Vagina (tissue), 2 donors: ENCODE measurements at regions not wholly inside any gene's neighbourhood (a gene's known extent, or its start where the extent isn't known, plus 50 kb on each side); places are given as distances from the start of the nearest gene placed in this dataset.

ENCODE experiments used
- DNase-seq, 2 donors: peaks; one replicate each; pipeline ENCODE4 v3.0.0-alpha.2; 2017; ENCODE audit errors: extremely low spot score in 2 of 2
- H3K27ac ChIP-seq: fragments of 200-600 bp; sonication (generic); one replicate; pipeline ENCODE4 v1.5.1; 2019
- H3K27me3 ChIP-seq: fragments of 200-600 bp; sonication (generic); one replicate; pipeline ENCODE4 v1.5.1; 2019
- H3K36me3 ChIP-seq, 2 donors: fragments of 200-600 bp; sonication (generic); one replicate each; pipeline ENCODE4 v1.5.1; 2017 to 2019
- H3K4me1 ChIP-seq: fragments of 200-600 bp; sonication (generic); one replicate; pipeline ENCODE4 v1.5.1; 2019
- H3K4me3 ChIP-seq, 2 donors: fragments of 200-600 bp; sonication (generic); 1 replicate in 1 of 2; 2 replicates in 1 of 2; pipeline ENCODE4 v1.5.1; 2016 to 2019
- H3K9me3 ChIP-seq: fragments of 200-600 bp; sonication (generic); one replicate; pipeline ENCODE4 v1.5.1; 2019
- CTCF ChIP-seq, 3 experiments: fragments of 450-650 bp in 2 of 3; fragments of 200-600 bp in 1 of 3; sonication (generic) in 1 of 3; IDR thresholded peaks; one replicate each; pipeline ENCODE4 v1.5.1; 2017 to 2019; ENCODE audit warnings: antibody characterized with exemption in 3 of 3, mild to moderate bottlenecking in 2 of 3, moderate library complexity in 2 of 3
- POLR2A ChIP-seq, 2 donors: fragments of 450-650 bp; IDR thresholded peaks; one replicate each; pipeline ENCODE4 v1.6.1; 2017; ENCODE audit warnings: antibody characterized with exemption in 2 of 2, mild to moderate bottlenecking in 2 of 2, moderate library complexity in 2 of 2
- POLR2AphosphoS5 ChIP-seq, 2 donors: sonication (generic); formaldehyde crosslinking; IDR thresholded peaks; one replicate each; pipeline ENCODE4 v1.9.0; 2017; ENCODE audit warnings: antibody characterized with exemption in 2 of 2, mild to moderate bottlenecking in 2 of 2, low read depth in 1 of 2; ENCODE audit not compliant: insufficient read depth in 1 of 2
- intact Hi-C: fragments of 100-400 bp; cut with DNase I; formaldehyde crosslinking; loops from one replicate; pipeline ENCODE4 v1.15.1; 2023

- no peak overlapping the region for H3K27ac ChIP-seq
- intact Hi-C loops = no loop called here
- H3K4me3 ChIP-seq = no peak overlapping the region
- no peaks in the 10 kb centered on the region for H3K4me1 ChIP-seq
- no peaks in the 10 kb centered on the region for H3K36me3 ChIP-seq
- TF ChIP-seq POLR2AphosphoS5 (IDR thresholded peaks at IDR 0.05; ENCODE audit: insufficient read depth in 1 of 2, low read depth in 1 of 2) (no peak), CTCF (IDR thresholded peaks at IDR 0.05) (no peak), POLR2A (IDR thresholded peaks at IDR 0.05) (no peak)
- DNase-seq = no peak
- no peaks in the 10 kb centered on the region for H3K27me3 ChIP-seq
- no peaks in the 10 kb centered on the region for H3K9me3 ChIP-seq
Measured at GRCh38 chr1:192439373-192440025, 122.7 kb downstream of the RGS21 start.

GRCh38 chr1:192441492-192441891, 124.7 kb downstream of the RGS21 start:
- H3K36me3 ChIP-seq = no peaks in the 10 kb centered on the region
- DNase-seq = no peak
- H3K4me3 ChIP-seq = no peak overlapping the region
- no peaks in the 10 kb centered on the region for H3K27me3 ChIP-seq
- intact Hi-C loops = no loop called here
- TF ChIP-seq POLR2AphosphoS5 (IDR thresholded peaks at IDR 0.05; ENCODE audit: insufficient read depth in 1 of 2, low read depth in 1 of 2) (no peak), POLR2A (IDR thresholded peaks at IDR 0.05) (no peak), CTCF (IDR thresholded peaks at IDR 0.05) (no peak)
- no peaks in the 10 kb centered on the region for H3K9me3 ChIP-seq
- no peaks in the 10 kb centered on the region for H3K4me1 ChIP-seq
- no peak overlapping the region for H3K27ac ChIP-seq

GRCh38 chr1:192442736-192443135, 125.9 kb downstream of the RGS21 start:
- H3K9me3 ChIP-seq = no peaks in the 10 kb centered on the region
- H3K27me3 ChIP-seq = no peaks in the 10 kb centered on the region
- intact Hi-C loops = no loop called here
- no peak overlapping the region for H3K4me3 ChIP-seq
- no peaks in the 10 kb centered on the region for H3K4me1 ChIP-seq
- no peak overlapping the region for H3K27ac ChIP-seq
- no peak for DNase-seq
- H3K36me3 ChIP-seq = no peaks in the 10 kb centered on the region
- TF ChIP-seq CTCF (IDR thresholded peaks at IDR 0.05) = no peak
- no peak for TF ChIP-seq POLR2AphosphoS5 (IDR thresholded peaks at IDR 0.05; ENCODE audit: insufficient read depth in 1 of 2, low read depth in 1 of 2)
- no peak for TF ChIP-seq POLR2A (IDR thresholded peaks at IDR 0.05)

- no peaks in the 10 kb centered on the region for H3K36me3 ChIP-seq
- TF ChIP-seq POLR2AphosphoS5 (IDR thresholded peaks at IDR 0.05; ENCODE audit: insufficient read depth in 1 of 2, low read depth in 1 of 2) (no peak), CTCF (IDR thresholded peaks at IDR 0.05) (no peak)
- H3K4me3 ChIP-seq = no peak overlapping the region
- DNase-seq = no peak
- H3K9me3 ChIP-seq = no peaks in the 10 kb centered on the region
- H3K27me3 ChIP-seq = no peaks in the 10 kb centered on the region
- no peak overlapping the region for H3K27ac ChIP-seq
- H3K4me1 ChIP-seq = no peaks in the 10 kb centered on the region
- intact Hi-C loops = no loop called here
Measured at GRCh38 chr1:192443616-192444015, 126.8 kb downstream of the RGS21 start.

- no peaks in the 10 kb centered on the region for H3K4me1 ChIP-seq
- DNase-seq = no peak
- no peak overlapping the region for H3K27ac ChIP-seq
- no peaks in the 10 kb centered on the region for H3K9me3 ChIP-seq
- no peaks in the 10 kb centered on the region for H3K36me3 ChIP-seq
- no peaks in the 10 kb centered on the region for H3K27me3 ChIP-seq
- H3K4me3 ChIP-seq = no peak overlapping the region
- intact Hi-C loops = no loop called here
- no peak for TF ChIP-seq POLR2A (IDR thresholded peaks at IDR 0.05)
- no peak for TF ChIP-seq POLR2AphosphoS5 (IDR thresholded peaks at IDR 0.05; ENCODE audit: insufficient read depth in 1 of 2, low read depth in 1 of 2)
- no peak for TF ChIP-seq CTCF (IDR thresholded peaks at IDR 0.05)
Measured at GRCh38 chr1:192445241-192445640, 128.4 kb downstream of the RGS21 start.
